Bone marrow (tissue), 2 donors: ENCODE measurements at regions not wholly inside any gene's neighbourhood (a gene's known extent, or its start where the extent isn't known, plus 50 kb on each side); places are given as distances from the start of the nearest gene placed in this dataset.

Experiments used
- DNase-seq, 2 donors: peaks; one replicate each; lab custom pipeline; 2025; lab: John Stamatoyannopoulos, UW

DNA sequence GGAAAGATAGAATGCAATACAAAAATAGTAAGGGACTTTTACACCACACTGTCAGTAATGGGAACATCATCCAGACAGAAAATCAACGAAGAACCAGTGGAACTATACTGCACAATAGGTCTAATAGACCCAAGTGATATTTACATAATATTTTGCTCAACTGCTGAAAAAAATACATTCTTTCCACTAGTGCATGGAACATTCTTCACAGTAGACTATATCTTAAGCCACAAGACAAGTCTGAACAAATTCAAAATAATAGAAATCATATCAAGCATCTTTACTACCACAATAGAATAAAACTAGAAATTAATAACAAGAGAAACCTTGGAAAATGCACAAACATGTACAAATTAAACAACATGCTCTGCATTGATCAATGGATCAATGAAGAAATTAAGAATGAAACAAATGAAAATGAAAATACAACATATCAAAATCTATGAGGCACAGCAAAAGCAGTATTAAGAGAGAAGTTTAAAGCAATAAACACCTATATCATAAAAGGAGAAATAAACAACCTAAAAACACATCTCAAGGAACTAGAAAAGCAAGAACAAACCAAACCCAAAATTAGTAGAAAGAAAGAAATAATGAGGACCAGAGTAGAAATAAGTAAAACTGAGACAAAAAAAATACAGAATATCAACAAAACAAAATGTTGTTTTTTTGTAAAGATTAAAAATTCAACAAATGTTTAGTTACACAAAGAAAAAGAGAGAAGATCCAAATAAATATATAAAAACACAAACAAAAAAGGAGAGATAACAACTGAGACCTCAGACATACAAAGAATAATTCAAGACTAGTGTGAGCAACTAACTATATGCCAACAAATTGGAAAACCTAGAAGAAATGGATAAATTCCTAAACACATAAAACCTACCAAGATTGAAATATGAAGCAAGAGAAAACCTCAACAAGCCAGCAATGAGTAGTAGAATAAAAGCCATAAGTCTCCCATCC, 51.5 kb upstream of the ANTXR2 start:
- no peak for DNase-seq
